IMR-90 (cell line): ENCODE measurements at regions not wholly inside any gene's neighbourhood (a gene's known extent, or its start where the extent isn't known, plus 50 kb on each side); places are given as distances from the start of the nearest gene placed in this dataset.

Experiments used
- ATAC-seq: fragments of 200-7000 bp; cut with Tn5 transposase; 2 replicates; pipeline ENCODE4 v1.9.1; 2020; ENCODE audit warnings: low read depth, mild to moderate bottlenecking, moderate library complexity
- BruUV-seq: library from RNA; stranded (reverse); fragments of 400-500 nt; replicated peaks from 2 replicates; lab custom pipeline; 2021; lab: Mats Ljungman, UMichigan
- CTCF ChIA-PET: fragments of 300-600 bp; formaldehyde crosslinking; extraction: SDS; loops from one replicate; lab custom pipeline; 2021; ENCODE audit warnings: antibody characterized with exemption; lab: Yijun Ruan, JAX
- POLR2A ChIA-PET: fragments of 300-600 bp; sonication (Branson Sonifier 250); formaldehyde crosslinking; loops from one replicate; lab custom pipeline; 2022; ENCODE audit warnings: antibody characterized with exemption; ENCODE audit not compliant: unreplicated experiment; lab: Charles Lee
- DNase-seq: peaks from one replicate; pipeline ENCODE4 v3.0.0; 2013
- H2AFZ ChIP-seq: replicated peaks from 2 replicates; pipeline ENCODE3; 2013; ENCODE audit warnings: low read length, mild to moderate bottlenecking; ENCODE audit not compliant: poor library complexity
- H2AK5ac ChIP-seq: 2 replicates; pipeline ENCODE4 v1.6.1; 2013; ENCODE audit warnings: low read depth, low read length, inconsistent platforms
- H2AK9ac ChIP-seq: replicated peaks from 2 replicates; pipeline ENCODE3; 2013; ENCODE audit warnings: mild to moderate bottlenecking, low read depth, low read length, moderate library complexity; ENCODE audit not compliant: poor library complexity
- H2BK120ac ChIP-seq: 2 replicates; pipeline ENCODE4 v1.6.1; 2013; ENCODE audit warnings: low read depth, low read length, inconsistent platforms
- H2BK15ac ChIP-seq: 3 replicates; pipeline ENCODE4 v1.6.1; 2013; ENCODE audit warnings: low read depth, low read length, inconsistent platforms
- H2BK20ac ChIP-seq: 2 replicates; pipeline ENCODE4 v1.6.1; 2013; ENCODE audit warnings: low read depth, mild to moderate bottlenecking, inconsistent platforms, low read length, moderate library complexity
- H2BK5ac ChIP-seq: 2 replicates; pipeline ENCODE4 v1.6.1; 2013; ENCODE audit warnings: mild to moderate bottlenecking, low read depth, low read length, inconsistent platforms; ENCODE audit not compliant: poor library complexity, severe bottlenecking
- H3K14ac ChIP-seq: replicated peaks from 2 replicates; pipeline ENCODE4 v1.6.1; 2013; ENCODE audit warnings: low read depth, low read length, inconsistent platforms
- H3K18ac ChIP-seq: 2 replicates; pipeline ENCODE4 v1.6.1; 2013; ENCODE audit warnings: low read depth, low read length, control low read depth
- H3K23ac ChIP-seq: 2 replicates; pipeline ENCODE4 v1.6.1; 2013; ENCODE audit warnings: low read depth, low read length, inconsistent platforms
- H3K27ac ChIP-seq: 2 replicates; pipeline ENCODE4 v1.5.1; 2013; ENCODE audit warnings: mild to moderate bottlenecking, control low read depth, low read length; ENCODE audit not compliant: insufficient read depth
- H3K27me3 ChIP-seq: 2 replicates; pipeline ENCODE4 v1.6.1; 2013; ENCODE audit warnings: low read length; ENCODE audit not compliant: control insufficient read depth, insufficient read depth
- H3K36me3 ChIP-seq: 2 replicates; pipeline ENCODE4 v1.6.1; 2013; ENCODE audit warnings: low read length, mixed read lengths; ENCODE audit not compliant: control insufficient read depth, insufficient read depth
- H3K4ac ChIP-seq: 2 replicates; pipeline ENCODE4 v1.6.1; 2013; ENCODE audit warnings: low read depth, low read length, inconsistent platforms
- H3K4me1 ChIP-seq: 2 replicates; pipeline ENCODE4 v1.6.1; 2013; ENCODE audit warnings: low read length, mixed read lengths; ENCODE audit not compliant: control insufficient read depth, insufficient read depth
- H3K4me2 ChIP-seq: 2 replicates; pipeline ENCODE4 v1.6.1; 2013; ENCODE audit warnings: low read depth, mild to moderate bottlenecking, control low read depth, low read length, moderate library complexity
- H3K4me3 ChIP-seq: 2 replicates; pipeline ENCODE4 v1.5.1; 2013; ENCODE audit warnings: low read depth, mild to moderate bottlenecking, control low read depth, low read length, moderate library complexity; ENCODE audit not compliant: insufficient read depth
- H3K56ac ChIP-seq: 2 replicates; pipeline ENCODE4 v1.6.1; 2013; ENCODE audit warnings: low read length, inconsistent platforms; ENCODE audit not compliant: insufficient read depth; ENCODE audit errors: extremely low read depth
- H3K79me1 ChIP-seq, 2 experiments: 2 replicates each; pipeline ENCODE4 v1.6.1; 2013; ENCODE audit warnings: low read length in 2 of 2, inconsistent platforms in 1 of 2, low read depth in 1 of 2
- H3K9ac ChIP-seq: 2 replicates; pipeline ENCODE4 v1.6.1; 2013; ENCODE audit warnings: low read depth, low read length, control low read depth
- H3K9me1 ChIP-seq: 2 replicates; pipeline ENCODE4 v1.6.1; 2013; ENCODE audit warnings: low read length, inconsistent platforms; ENCODE audit not compliant: insufficient read depth
- H3K9me3 ChIP-seq: 2 replicates; pipeline ENCODE4 v1.6.1; 2013; ENCODE audit warnings: low read length; ENCODE audit not compliant: control insufficient read depth, insufficient read depth
- H4K20me1 ChIP-seq: 2 replicates; pipeline ENCODE4 v1.6.1; 2013; ENCODE audit warnings: low read length, inconsistent platforms; ENCODE audit not compliant: insufficient read depth
- H4K5ac ChIP-seq: 2 replicates; pipeline ENCODE4 v1.6.1; 2013; ENCODE audit warnings: mild to moderate bottlenecking, low read depth, low read length, control low read depth
- H4K8ac ChIP-seq, 2 experiments: 2 replicates each; pipeline ENCODE4 v1.6.1; 2013; ENCODE audit warnings: low read depth in 2 of 2, low read length in 2 of 2, control low read depth in 1 of 2, inconsistent platforms in 1 of 2
- H4K91ac ChIP-seq: 2 replicates; pipeline ENCODE4 v1.6.1; 2013; ENCODE audit warnings: low read depth, low read length, inconsistent platforms; ENCODE audit not compliant: insufficient read depth
- BHLHE40 ChIP-seq: fragments of 150-350 bp; IDR thresholded peaks from 2 replicates; pipeline ENCODE4 v1.6.1; 2016; ENCODE audit warnings: mild to moderate bottlenecking, low read depth, low read length
- CEBPB ChIP-seq: IDR thresholded peaks from 2 replicates; pipeline ENCODE4 v1.6.1; 2012; ENCODE audit warnings: low read depth, low read length, improper control_type of control experiment
- CHD1 ChIP-seq: IDR thresholded peaks from 2 replicates; pipeline ENCODE4 v1.6.1; 2012; ENCODE audit warnings: low read depth, low read length, improper control_type of control experiment
- CTCF ChIP-seq: conservative IDR thresholded peaks from 2 replicates; pipeline ENCODE4 v1.5.1; 2012; ENCODE audit warnings: mild to moderate bottlenecking, low read depth, low read length, improper control_type of control experiment
- ELK1 ChIP-seq: fragments of 150-350 bp; IDR thresholded peaks from 2 replicates; pipeline ENCODE4 v1.6.1; 2016; ENCODE audit warnings: low read depth, mild to moderate bottlenecking, low read length, moderate library complexity, borderline replicate concordance
- FOS ChIP-seq: fragments of 150-350 bp; IDR thresholded peaks from 2 replicates; pipeline ENCODE4 v1.6.1; 2016; ENCODE audit warnings: low read depth, low read length
- MAFK ChIP-seq: IDR thresholded peaks from 2 replicates; pipeline ENCODE4 v1.6.1; 2012; ENCODE audit warnings: low read depth, low read length, improper control_type of control experiment
- MAZ ChIP-seq: IDR thresholded peaks from 2 replicates; pipeline ENCODE4 v1.6.1; 2012; ENCODE audit warnings: low read depth, mild to moderate bottlenecking, low read length, improper control_type of control experiment, moderate library complexity, borderline replicate concordance
- MXI1 ChIP-seq: IDR thresholded peaks from 2 replicates; pipeline ENCODE4 v1.6.1; 2012; ENCODE audit warnings: low read depth, mild to moderate bottlenecking, low read length, moderate library complexity, borderline replicate concordance
- NFE2L2 ChIP-seq: fragments of 150-350 bp; IDR thresholded peaks from 2 replicates; pipeline ENCODE4 v1.6.1; 2016; ENCODE audit warnings: low read depth, mild to moderate bottlenecking, low read length
- POLR2A ChIP-seq: IDR thresholded peaks from 2 replicates; pipeline ENCODE4 v1.6.1; 2012; ENCODE audit warnings: mild to moderate bottlenecking, low read depth, low read length
- RAD21 ChIP-seq: IDR thresholded peaks from 2 replicates; pipeline ENCODE4 v1.6.1; 2012; ENCODE audit warnings: low read length, improper control_type of control experiment
- RCOR1 ChIP-seq: IDR thresholded peaks from 2 replicates; pipeline ENCODE4 v1.6.1; 2012; ENCODE audit warnings: mild to moderate bottlenecking, low read length, improper control_type of control experiment; ENCODE audit not compliant: insufficient replicate concordance
- SMC3 ChIP-seq: fragments of 150-350 bp; IDR thresholded peaks from 2 replicates; pipeline ENCODE4 v1.6.1; 2016; ENCODE audit warnings: low read depth, mild to moderate bottlenecking, antibody characterized with exemption, low read length, moderate library complexity
- USF2 ChIP-seq: fragments of 150-350 bp; IDR thresholded peaks from 2 replicates; pipeline ENCODE4 v1.6.1; 2017; ENCODE audit warnings: mild to moderate bottlenecking, antibody characterized with exemption, low read length, low read depth
- WGBS, 2 experiments: methylation state at CpG; one replicate each; pipeline versions ENCODE4 v1.1.5 to v1.1.7; 2013; ENCODE audit warnings: missing lambda C conversion rate in 2 of 2; ENCODE audit not compliant: insufficient read length in 1 of 2; ENCODE audit errors: extremely low coverage in 2 of 2; 5-methylcytosine and 5-hydroxymethylcytosine counted together
- dilution Hi-C: fragments of 300-500 bp; cut with HindIII; formaldehyde crosslinking; loops from one replicate; pipeline ENCODE4 v1.14.3; 2018; ENCODE audit warnings: low sequenced_read_pairs; ENCODE audit not compliant: unreplicated experiment
- in situ Hi-C: fragments of 300-500 bp; cut with MboI; formaldehyde crosslinking; loops from 3 replicates; pipeline ENCODE4 v1.14.3; 2019; ENCODE audit warnings: low sequenced_read_pairs, inconsistent platforms, mixed read lengths
- intact Hi-C: fragments of 100-400 bp; cut with micrococcal nuclease; formaldehyde crosslinking; loops from 2 replicates; pipeline ENCODE4 v1.10.0; 2022

GRCh38 chr10:65017523-65017922 lies 1496.3 kb downstream of the REEP3 start:
- intact Hi-C loops (no loop called here), dilution Hi-C loops (no loop called here), in situ Hi-C loops (no loop called here)
- Histone ChIP-seq H2BK15ac (no peak overlapping the region), H3K4me1 (no peaks in the 10 kb centered on the region), H3K9me1 (no peaks in the 10 kb centered on the region), H2BK120ac (no peak overlapping the region), H3K9ac (no peak overlapping the region), H2BK5ac (no peak overlapping the region), H3K56ac (no peak overlapping the region), H3K36me3 (no peaks in the 10 kb centered on the region), H3K79me1 (no peaks in the 10 kb centered on the region), H3K27ac (no peak overlapping the region), H3K23ac (no peak overlapping the region), H3K4me2 (no peak overlapping the region), H4K5ac (no peak overlapping the region), H3K4me3 (no peak overlapping the region), H2AFZ (no peak overlapping the region), H3K9me3 (peaks cover 2% of the 10 kb centered on the region; the same call in 1 of the 2 replicates), H2AK5ac (no peak overlapping the region), H3K18ac (no peak overlapping the region), H3K27me3 (no peaks in the 10 kb centered on the region), H3K14ac (no peak overlapping the region), H4K20me1 (no peaks in the 10 kb centered on the region), H4K8ac (no peak overlapping the region), H2BK20ac (no peak overlapping the region), H2AK9ac (no peak overlapping the region), H4K91ac (no peak overlapping the region), H3K4ac (no peak overlapping the region)
- no TSS peak for BruUV-seq
- DNase-seq (no peak), ATAC-seq (no peak)
- no CpG with 5 or more reads among the region's 7 CpGs for WGBS, 2 experiments
- CTCF ChIA-PET = no interaction called here
- POLR2A ChIA-PET = no interaction called here
- TF ChIP-seq ELK1 (no peak), POLR2A (no peak), CHD1 (no peak), MAFK (no peak), MAZ (no peak), RAD21 (no peak), MXI1 (no peak), USF2 (no peak), CEBPB (no peak), RCOR1 (no peak), BHLHE40 (no peak), SMC3 (no peak), NFE2L2 (no peak), CTCF (no peak), FOS (no peak)
